ENCODE measurements at regions not wholly inside any gene's neighbourhood (a gene's known extent, or its start where the extent isn't known, plus 50 kb on each side); places are given as distances from the start of the nearest gene placed in this dataset.
"Not testable (repeated sequence)": the region's sequence is repeated elsewhere in the genome, so short reads cannot be mapped to it uniquely, and the experiment has no call there.

- ChIA-PET POLR2A (interaction anchor here (0.6 kb wide), 1 partner anchor 169 kb away, joined by 3 read pairs; no protein-coding TSS in a partner anchor), CTCF (no interaction called here)
- peaks cover 52% of the 10 kb centered on the region for H3K27me3 ChIP-seq (ENCODE audit: control insufficient read depth, insufficient read depth, low read length)
- TF ChIP-seq, protein P1, sequence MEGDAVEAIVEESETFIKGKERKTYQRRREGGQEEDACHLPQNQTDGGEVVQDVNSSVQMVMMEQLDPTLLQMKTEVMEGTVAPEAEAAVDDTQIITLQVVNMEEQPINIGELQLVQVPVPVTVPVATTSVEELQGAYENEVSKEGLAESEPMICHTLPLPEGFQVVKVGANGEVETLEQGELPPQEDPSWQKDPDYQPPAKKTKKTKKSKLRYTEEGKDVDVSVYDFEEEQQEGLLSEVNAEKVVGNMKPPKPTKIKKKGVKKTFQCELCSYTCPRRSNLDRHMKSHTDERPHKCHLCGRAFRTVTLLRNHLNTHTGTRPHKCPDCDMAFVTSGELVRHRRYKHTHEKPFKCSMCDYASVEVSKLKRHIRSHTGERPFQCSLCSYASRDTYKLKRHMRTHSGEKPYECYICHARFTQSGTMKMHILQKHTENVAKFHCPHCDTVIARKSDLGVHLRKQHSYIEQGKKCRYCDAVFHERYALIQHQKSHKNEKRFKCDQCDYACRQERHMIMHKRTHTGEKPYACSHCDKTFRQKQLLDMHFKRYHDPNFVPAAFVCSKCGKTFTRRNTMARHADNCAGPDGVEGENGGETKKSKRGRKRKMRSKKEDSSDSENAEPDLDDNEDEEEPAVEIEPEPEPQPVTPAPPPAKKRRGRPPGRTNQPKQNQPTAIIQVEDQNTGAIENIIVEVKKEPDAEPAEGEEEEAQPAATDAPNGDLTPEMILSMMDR (IDR thresholded peaks at IDR 0.05; ENCODE audit: low read depth, low read length) = no peak
- no peak overlapping the region for H3K27ac ChIP-seq (ENCODE audit: low read depth, low read length)
- no peak overlapping the region for H3K4me3 ChIP-seq (ENCODE audit: low read depth, low read length)
- no peak for DNase-seq (ENCODE audit: low read depth, low spot score)
- H3K9me3 ChIP-seq (ENCODE audit: control insufficient read depth, insufficient read depth, low read length) = no peaks in the 10 kb centered on the region
Measured at GRCh38 chr1:54475357-54475881, 69.2 kb upstream of the SSBP3 start.

GRCh38 chr1:54474310-54475251, 68.4 kb upstream of the SSBP3 start:
- CTCF ChIA-PET = interaction anchor here (0.9 kb wide), 1 partner anchor 15 kb away, joined by 3 read pairs; no protein-coding TSS in a partner anchor
- POLR2A ChIA-PET = interaction anchor here (0.6 kb wide), 1 partner anchor 16 kb away, joined by 3 read pairs; no protein-coding TSS in a partner anchor
- H3K27me3 ChIP-seq (ENCODE audit: control insufficient read depth, insufficient read depth, low read length) = peaks cover 52% of the 10 kb centered on the region
- DNase-seq (ENCODE audit: low read depth, low spot score) = no peak
- peak overlapping the region; percentile 4; the same call in 1 of the 2 replicates for H3K4me3 ChIP-seq (ENCODE audit: low read depth, low read length)
- TF ChIP-seq, protein P1 (IDR thresholded peaks at IDR 0.05; ENCODE audit: low read depth, low read length) = no peak
- no peak overlapping the region for H3K27ac ChIP-seq (ENCODE audit: low read depth, low read length)
- no peaks in the 10 kb centered on the region for H3K9me3 ChIP-seq (ENCODE audit: control insufficient read depth, insufficient read depth, low read length)

GRCh38 chr1:54471588-54471987, 65.4 kb upstream of the SSBP3 start:
- TF ChIP-seq, protein P1 (IDR thresholded peaks at IDR 0.05; ENCODE audit: low read depth, low read length) = no peak
- Histone ChIP-seq H3K4me3 (ENCODE audit: low read depth, low read length) (no peak overlapping the region), H3K27ac (ENCODE audit: low read depth, low read length) (no peak overlapping the region), H3K9me3 (ENCODE audit: control insufficient read depth, insufficient read depth, low read length) (no peaks in the 10 kb centered on the region), H3K27me3 (ENCODE audit: control insufficient read depth, insufficient read depth, low read length) (peaks cover 43% of the 10 kb centered on the region)
- DNase-seq (ENCODE audit: low read depth, low spot score) = no peak
- CTCF ChIA-PET = no interaction called here
- POLR2A ChIA-PET = no interaction called here

GRCh38 chr1:54469444-54469843, 63.2 kb upstream of the SSBP3 start:
- CTCF ChIA-PET; H3K27ac ChIP-seq (ENCODE audit: low read depth, low read length); POLR2A ChIA-PET; H3K9me3 ChIP-seq (ENCODE audit: control insufficient read depth, insufficient read depth, low read length); H3K4me3 ChIP-seq (ENCODE audit: low read depth, low read length); DNase-seq (ENCODE audit: low read depth, low spot score): not testable (repeated sequence)
- peaks cover 25% of the 10 kb centered on the region for H3K27me3 ChIP-seq (ENCODE audit: control insufficient read depth, insufficient read depth, low read length)

DNA sequence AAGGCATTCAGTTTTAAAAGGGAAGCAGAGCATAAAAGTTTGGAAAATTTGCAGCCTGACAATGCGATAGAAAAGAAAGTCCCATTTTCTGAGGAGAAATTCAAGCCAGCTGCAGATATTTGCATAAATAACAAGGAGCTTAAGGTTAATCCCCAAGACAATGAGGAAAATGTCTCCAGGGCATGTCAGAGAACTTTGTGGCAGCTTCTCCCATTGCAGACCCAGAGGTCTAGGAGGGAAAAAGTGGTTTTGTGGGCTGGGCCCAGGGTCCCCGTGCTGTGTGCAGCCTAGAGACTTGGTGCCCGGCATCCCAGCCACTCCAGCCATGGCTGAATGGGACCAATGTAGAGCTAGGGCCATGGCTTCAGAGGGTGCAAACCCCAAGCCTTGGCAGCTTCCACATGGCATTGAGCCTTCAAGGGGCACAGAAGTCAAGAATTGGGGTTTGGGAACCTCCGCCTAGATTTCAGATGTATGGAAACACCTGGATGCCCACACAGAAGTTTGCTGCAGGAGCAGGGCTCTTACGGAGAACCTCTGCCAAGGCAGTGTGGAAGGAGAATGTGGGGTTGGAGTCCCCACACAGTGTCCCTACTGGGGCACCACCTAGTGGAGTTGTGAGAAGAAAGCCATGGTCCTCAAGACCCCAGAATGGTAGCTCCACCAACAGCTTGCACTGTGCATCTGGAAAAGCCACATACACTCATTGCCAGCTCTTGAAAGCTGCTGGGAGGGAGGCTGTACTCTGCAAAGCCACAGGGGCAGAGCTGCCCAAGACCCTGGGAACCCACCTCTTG, 62.3 kb upstream of the SSBP3 start:
- POLR2A ChIA-PET; H3K27ac ChIP-seq (ENCODE audit: low read depth, low read length); DNase-seq (ENCODE audit: low read depth, low spot score); CTCF ChIA-PET; H3K4me3 ChIP-seq (ENCODE audit: low read depth, low read length); H3K9me3 ChIP-seq (ENCODE audit: control insufficient read depth, insufficient read depth, low read length): not testable (repeated sequence)
- peaks cover 15% of the 10 kb centered on the region for H3K27me3 ChIP-seq (ENCODE audit: control insufficient read depth, insufficient read depth, low read length)

All from AG04450 (cell line).